MCF 10A (cell line): ENCODE measurements at regions not wholly inside any gene's neighbourhood (a gene's known extent, or its start where the extent isn't known, plus 50 kb on each side); places are given as distances from the start of the nearest gene placed in this dataset.

Source experiments
- BruUV-seq: library from RNA; stranded (reverse); fragments of 400-500 nt; replicated peaks from 2 replicates; lab custom pipeline; 2021; lab: Mats Ljungman, UMichigan
- CTCF ChIA-PET: fragments of 300-600 bp; sonication (Branson Sonifier 250); formaldehyde crosslinking; extraction: SDS; loops from one replicate; lab custom pipeline; 2021; ENCODE audit warnings: antibody characterized with exemption, inconsistent platforms; lab: Yijun Ruan, JAX
- POLR2A ChIA-PET: fragments of 300-600, 350-650 bp; sonication (Branson Sonifier 250); formaldehyde crosslinking; extraction: SDS; loops from one replicate; lab custom pipeline; 2020; ENCODE audit warnings: antibody characterized with exemption, inconsistent platforms; lab: Yijun Ruan, JAX
- DNase-seq: peaks from one replicate; pipeline ENCODE4 v3.0.0-alpha.2; 2018; ENCODE audit not compliant: unreplicated experiment
- H3K27ac Mint-ChIP-seq: one replicate; pipeline ENCODE4 v1.8.0; 2022; ENCODE audit warnings: mild to moderate bottlenecking, low read depth, mixed read lengths; ENCODE audit not compliant: unreplicated experiment
- H3K27me3 Mint-ChIP-seq: one replicate; pipeline ENCODE4 v1.8.0; 2022; ENCODE audit warnings: mixed read lengths; ENCODE audit not compliant: insufficient read depth, unreplicated experiment
- H3K36me3 Mint-ChIP-seq: one replicate; pipeline ENCODE4 v1.8.0; 2022; ENCODE audit warnings: mild to moderate bottlenecking, moderate library complexity, mixed read lengths; ENCODE audit not compliant: insufficient read depth, unreplicated experiment
- H3K4me1 Mint-ChIP-seq: one replicate; pipeline ENCODE4 v1.8.0; 2022; ENCODE audit warnings: mixed read lengths; ENCODE audit not compliant: insufficient read depth, unreplicated experiment
- H3K4me3 Mint-ChIP-seq: one replicate; pipeline ENCODE4 v1.8.0; 2022; ENCODE audit warnings: mild to moderate bottlenecking, moderate library complexity, mixed read lengths; ENCODE audit not compliant: unreplicated experiment
- H3K9me3 Mint-ChIP-seq: one replicate; pipeline ENCODE4 v1.8.0; 2022; ENCODE audit warnings: mixed read lengths; ENCODE audit not compliant: unreplicated experiment
- intact Hi-C: fragments of 100-400 bp; cut with micrococcal nuclease; formaldehyde crosslinking; loops from 2 replicates; pipeline ENCODE4 v1.14.1; 2022
- TF ChIP-seq, protein P1 (sequence below): fragments of 200-600 bp; IDR thresholded peaks from one replicate; pipeline ENCODE4 v1.8.0; 2022; ENCODE audit warnings: antibody characterized with exemption, mild to moderate bottlenecking; ENCODE audit not compliant: unreplicated experiment

DNA sequence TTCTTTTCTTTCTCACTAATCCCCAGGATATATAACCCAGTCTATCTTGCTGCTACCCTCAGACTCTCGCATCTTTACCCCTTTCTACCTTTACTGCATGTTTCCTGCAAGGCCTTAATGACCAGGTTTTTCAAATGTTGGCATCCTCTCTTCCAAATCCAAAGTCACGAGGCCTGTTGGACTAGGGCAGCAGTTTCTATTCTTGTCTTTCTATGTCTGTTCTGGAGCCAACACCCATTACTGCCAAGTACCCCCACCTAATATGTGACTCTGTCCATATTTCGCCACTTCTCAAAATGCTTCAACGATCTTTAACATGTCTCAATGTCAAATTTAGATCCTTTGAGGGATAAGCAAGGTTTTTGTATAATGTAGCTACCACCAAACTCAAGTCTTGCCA, 443.4 kb downstream of the BMP2 start:
- ChIA-PET POLR2A (no interaction called here), CTCF (interaction anchor here (0.6 kb wide), 1 partner anchor 670 kb away, joined by 3 read pairs; no protein-coding TSS in a partner anchor)
- no peaks in the 10 kb centered on the region for H3K36me3 Mint-ChIP-seq
- no peak for DNase-seq
- no peaks in the 10 kb centered on the region for H3K27me3 Mint-ChIP-seq
- TF ChIP-seq, protein P1, sequence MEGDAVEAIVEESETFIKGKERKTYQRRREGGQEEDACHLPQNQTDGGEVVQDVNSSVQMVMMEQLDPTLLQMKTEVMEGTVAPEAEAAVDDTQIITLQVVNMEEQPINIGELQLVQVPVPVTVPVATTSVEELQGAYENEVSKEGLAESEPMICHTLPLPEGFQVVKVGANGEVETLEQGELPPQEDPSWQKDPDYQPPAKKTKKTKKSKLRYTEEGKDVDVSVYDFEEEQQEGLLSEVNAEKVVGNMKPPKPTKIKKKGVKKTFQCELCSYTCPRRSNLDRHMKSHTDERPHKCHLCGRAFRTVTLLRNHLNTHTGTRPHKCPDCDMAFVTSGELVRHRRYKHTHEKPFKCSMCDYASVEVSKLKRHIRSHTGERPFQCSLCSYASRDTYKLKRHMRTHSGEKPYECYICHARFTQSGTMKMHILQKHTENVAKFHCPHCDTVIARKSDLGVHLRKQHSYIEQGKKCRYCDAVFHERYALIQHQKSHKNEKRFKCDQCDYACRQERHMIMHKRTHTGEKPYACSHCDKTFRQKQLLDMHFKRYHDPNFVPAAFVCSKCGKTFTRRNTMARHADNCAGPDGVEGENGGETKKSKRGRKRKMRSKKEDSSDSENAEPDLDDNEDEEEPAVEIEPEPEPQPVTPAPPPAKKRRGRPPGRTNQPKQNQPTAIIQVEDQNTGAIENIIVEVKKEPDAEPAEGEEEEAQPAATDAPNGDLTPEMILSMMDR, result no peak
- H3K9me3 Mint-ChIP-seq, result no peaks in the 10 kb centered on the region
- no peak overlapping the region for H3K27ac Mint-ChIP-seq
- H3K4me1 Mint-ChIP-seq, result peaks cover 8% of the 10 kb centered on the region
- BruUV-seq, result no TSS peak
- H3K4me3 Mint-ChIP-seq, result no peak overlapping the region
- intact Hi-C loops, result no loop called here

DNA sequence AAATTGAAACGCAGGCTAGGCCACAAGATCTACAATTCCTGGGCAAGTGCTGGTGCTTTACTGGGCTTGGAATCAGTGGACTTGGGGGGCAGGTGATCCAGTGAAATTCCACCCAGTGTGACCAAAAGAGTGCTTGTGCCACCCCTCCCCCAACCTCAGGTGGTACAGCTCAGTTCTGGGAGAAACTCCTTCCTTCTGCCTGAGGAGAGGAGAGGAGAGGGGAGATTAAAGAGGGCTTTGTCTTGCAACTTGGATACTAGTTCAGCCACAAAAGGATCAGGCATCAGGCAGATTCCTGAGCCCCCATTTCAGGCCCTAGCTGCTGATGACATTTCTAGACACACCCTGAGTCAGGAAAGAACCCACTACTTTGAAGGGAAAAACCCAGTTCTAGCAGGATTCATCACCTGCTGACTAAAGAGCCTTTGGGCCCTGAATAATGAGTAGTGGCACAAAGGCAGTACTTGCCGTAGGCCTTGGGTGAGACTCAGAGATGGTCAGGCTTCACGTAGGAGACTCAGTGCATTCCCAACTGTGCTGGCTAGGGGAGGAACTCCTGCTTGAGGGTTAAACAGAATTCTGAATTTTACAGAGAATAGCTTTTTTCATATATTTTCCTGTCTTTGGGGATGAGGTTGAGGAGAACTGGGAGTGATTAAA, 446.7 kb downstream of the BMP2 start:
- no TSS peak for BruUV-seq

GRCh38 chr20:7217606-7218005, 450.1 kb downstream of the BMP2 start:
- BruUV-seq, result no TSS peak
- H3K4me3 Mint-ChIP-seq, result no peak overlapping the region
- no peaks in the 10 kb centered on the region for H3K27me3 Mint-ChIP-seq
- no peak for DNase-seq
- TF ChIP-seq, protein P1, result no peak
- POLR2A ChIA-PET, result interaction anchor here (0.5 to 1.0 kb wide), 2 partner anchors 9 to 70 kb away, joined by 3 read pairs; no protein-coding TSS in a partner anchor
- no peaks in the 10 kb centered on the region for H3K36me3 Mint-ChIP-seq
- no peaks in the 10 kb centered on the region for H3K4me1 Mint-ChIP-seq
- CTCF ChIA-PET, result interaction anchor here (1.0 to 1.3 kb wide), 4 partner anchors 9 to 105 kb away, joined by 3 to 7 read pairs (median 3); no protein-coding TSS in a partner anchor
- no peaks in the 10 kb centered on the region for H3K9me3 Mint-ChIP-seq
- intact Hi-C loops, result no loop called here
- H3K27ac Mint-ChIP-seq, result no peak overlapping the region

More for the DNA sequence above, 446.7 kb downstream of the BMP2 start:
- TF ChIP-seq, protein P1, result no peak
- Mint-ChIP-seq H3K4me1 (no peaks in the 10 kb centered on the region), H3K4me3 (no peak overlapping the region), H3K27me3 (no peaks in the 10 kb centered on the region), H3K9me3 (no peaks in the 10 kb centered on the region), H3K36me3 (no peaks in the 10 kb centered on the region), H3K27ac (no peak overlapping the region)
- no peak for DNase-seq
- CTCF ChIA-PET, result interaction anchor here (1.1 kb wide), 1 partner anchor 15 kb away, joined by 3 read pairs; no protein-coding TSS in a partner anchor
- POLR2A ChIA-PET, result no interaction called here
- intact Hi-C loops, result no loop called here

DNA sequence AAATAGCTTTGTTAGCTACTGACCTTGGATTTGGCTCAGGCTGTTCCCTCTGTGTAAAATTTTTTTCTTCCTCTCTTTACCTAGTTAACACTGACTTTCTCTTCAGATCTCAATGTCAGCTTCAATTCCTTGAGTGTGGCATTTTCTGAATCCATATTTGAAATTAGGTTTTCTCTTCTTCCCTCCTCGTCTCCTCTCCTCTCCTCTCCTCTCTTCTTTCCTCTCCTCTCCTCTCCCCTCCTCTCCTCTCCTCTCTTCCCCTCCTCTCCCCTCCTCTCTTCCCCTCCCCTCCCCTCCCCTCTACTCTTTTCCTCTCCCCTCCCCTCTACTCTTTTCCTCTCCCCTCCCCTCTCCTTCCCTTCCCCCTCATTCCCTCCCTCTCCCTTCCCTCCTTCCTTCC, 453.3 kb downstream of the BMP2 start:
- CTCF ChIA-PET, result interaction anchor here (0.6 kb wide), 2 partner anchors 45 to 49 kb away, joined by 3 read pairs; no protein-coding TSS in a partner anchor
- H3K36me3 Mint-ChIP-seq, result no peaks in the 10 kb centered on the region
- no peak overlapping the region for H3K4me3 Mint-ChIP-seq
- H3K27ac Mint-ChIP-seq, result no peak overlapping the region
- no peaks in the 10 kb centered on the region for H3K4me1 Mint-ChIP-seq
- TF ChIP-seq, protein P1, result no peak
- no peaks in the 10 kb centered on the region for H3K27me3 Mint-ChIP-seq
- no TSS peak for BruUV-seq
- no peaks in the 10 kb centered on the region for H3K9me3 Mint-ChIP-seq
- DNase-seq, result no peak
- POLR2A ChIA-PET, result interaction anchor here (0.6 kb wide), 1 partner anchor 965 kb away, joined by 3 read pairs; no protein-coding TSS in a partner anchor
- intact Hi-C loops, result no loop called here
